ENCODE measurements at regions not wholly inside any gene's neighbourhood (a gene's known extent, or its start where the extent isn't known, plus 50 kb on each side); places are given as distances from the start of the nearest gene placed in this dataset.

- TF ChIP-seq POLR2A (IDR thresholded peaks at IDR 0.05) = no peak
- no peak for TF ChIP-seq POLR2AphosphoS5 (IDR thresholded peaks at IDR 0.05)
- TF ChIP-seq, protein P1, sequence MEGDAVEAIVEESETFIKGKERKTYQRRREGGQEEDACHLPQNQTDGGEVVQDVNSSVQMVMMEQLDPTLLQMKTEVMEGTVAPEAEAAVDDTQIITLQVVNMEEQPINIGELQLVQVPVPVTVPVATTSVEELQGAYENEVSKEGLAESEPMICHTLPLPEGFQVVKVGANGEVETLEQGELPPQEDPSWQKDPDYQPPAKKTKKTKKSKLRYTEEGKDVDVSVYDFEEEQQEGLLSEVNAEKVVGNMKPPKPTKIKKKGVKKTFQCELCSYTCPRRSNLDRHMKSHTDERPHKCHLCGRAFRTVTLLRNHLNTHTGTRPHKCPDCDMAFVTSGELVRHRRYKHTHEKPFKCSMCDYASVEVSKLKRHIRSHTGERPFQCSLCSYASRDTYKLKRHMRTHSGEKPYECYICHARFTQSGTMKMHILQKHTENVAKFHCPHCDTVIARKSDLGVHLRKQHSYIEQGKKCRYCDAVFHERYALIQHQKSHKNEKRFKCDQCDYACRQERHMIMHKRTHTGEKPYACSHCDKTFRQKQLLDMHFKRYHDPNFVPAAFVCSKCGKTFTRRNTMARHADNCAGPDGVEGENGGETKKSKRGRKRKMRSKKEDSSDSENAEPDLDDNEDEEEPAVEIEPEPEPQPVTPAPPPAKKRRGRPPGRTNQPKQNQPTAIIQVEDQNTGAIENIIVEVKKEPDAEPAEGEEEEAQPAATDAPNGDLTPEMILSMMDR (IDR thresholded peaks at IDR 0.05) = no peak
- no peak overlapping the region for H3K27ac ChIP-seq
- DNase-seq (ENCODE audit: low spot score in 2 of 2) = no peak
- no peaks in the 10 kb centered on the region for H3K36me3 ChIP-seq
- no peak overlapping the region for H3K4me3 ChIP-seq
- no peaks in the 10 kb centered on the region for H3K4me1 ChIP-seq
- no peaks in the 10 kb centered on the region for H3K27me3 ChIP-seq
- no peaks in the 10 kb centered on the region for H3K9me3 ChIP-seq
- intact Hi-C loops (cut with DNase I; ENCODE audit: low total_unique reads) = no loop called here
Observed at GRCh38 chr14:87185961-87186560, 806.9 kb downstream of the GALC start.

GRCh38 chr14:87184180-87184579, 808.8 kb downstream of the GALC start:
- H3K4me3 ChIP-seq = no peak overlapping the region
- no peaks in the 10 kb centered on the region for H3K27me3 ChIP-seq
- DNase-seq (ENCODE audit: low spot score in 2 of 2) = no peak
- H3K27ac ChIP-seq = no peak overlapping the region
- no peaks in the 10 kb centered on the region for H3K36me3 ChIP-seq
- H3K9me3 ChIP-seq = no peaks in the 10 kb centered on the region
- TF ChIP-seq POLR2A (IDR thresholded peaks at IDR 0.05) = no peak
- TF ChIP-seq, protein P1 (IDR thresholded peaks at IDR 0.05) = no peak
- no peak for TF ChIP-seq POLR2AphosphoS5 (IDR thresholded peaks at IDR 0.05)
- no peaks in the 10 kb centered on the region for H3K4me1 ChIP-seq
- intact Hi-C loops (cut with DNase I; ENCODE audit: low total_unique reads) = no loop called here

- Histone ChIP-seq H3K4me3 (no peak overlapping the region), H3K36me3 (no peaks in the 10 kb centered on the region), H3K27me3 (no peaks in the 10 kb centered on the region), H3K9me3 (no peaks in the 10 kb centered on the region), H3K27ac (no peak overlapping the region), H3K4me1 (no peaks in the 10 kb centered on the region)
- no peak for DNase-seq (ENCODE audit: low spot score in 2 of 2)
- TF ChIP-seq POLR2AphosphoS5 (IDR thresholded peaks at IDR 0.05) (no peak), POLR2A (IDR thresholded peaks at IDR 0.05) (no peak)
- TF ChIP-seq, protein P1 (IDR thresholded peaks at IDR 0.05) = no peak
- intact Hi-C loops (cut with DNase I; ENCODE audit: low total_unique reads) = no loop called here
Observed at GRCh38 chr14:87181288-87181687, 811.7 kb downstream of the GALC start.

DNA sequence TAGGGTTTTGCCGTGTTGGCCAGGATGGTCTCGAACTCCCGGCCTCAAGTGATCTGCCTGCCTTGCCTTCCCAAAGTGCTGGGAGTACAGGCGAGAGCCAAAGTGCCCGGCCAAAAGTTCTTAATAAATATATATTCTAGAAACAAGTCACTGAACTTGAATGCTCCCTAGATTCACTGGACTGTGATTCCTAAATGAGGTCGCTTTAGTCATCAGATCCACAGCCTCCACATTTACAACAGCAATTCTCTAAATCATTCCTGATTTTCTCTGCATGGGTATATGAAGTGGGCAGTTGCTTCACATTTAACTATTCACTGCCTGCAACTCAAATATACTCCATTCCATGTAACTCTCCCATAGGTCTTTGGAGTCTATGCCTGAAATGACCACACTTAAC, 813.0 kb downstream of the GALC start:
- H3K27ac ChIP-seq = no peak overlapping the region
- H3K36me3 ChIP-seq = no peaks in the 10 kb centered on the region
- no peaks in the 10 kb centered on the region for H3K9me3 ChIP-seq
- intact Hi-C loops (cut with DNase I; ENCODE audit: low total_unique reads) = no loop called here
- H3K4me1 ChIP-seq = no peaks in the 10 kb centered on the region
- no peak overlapping the region for H3K4me3 ChIP-seq
- TF ChIP-seq POLR2AphosphoS5 (IDR thresholded peaks at IDR 0.05) (no peak), POLR2A (IDR thresholded peaks at IDR 0.05) (no peak)
- TF ChIP-seq, protein P1 (IDR thresholded peaks at IDR 0.05) = no peak
- no peak for DNase-seq (ENCODE audit: low spot score in 2 of 2)
- H3K27me3 ChIP-seq = no peaks in the 10 kb centered on the region

DNA sequence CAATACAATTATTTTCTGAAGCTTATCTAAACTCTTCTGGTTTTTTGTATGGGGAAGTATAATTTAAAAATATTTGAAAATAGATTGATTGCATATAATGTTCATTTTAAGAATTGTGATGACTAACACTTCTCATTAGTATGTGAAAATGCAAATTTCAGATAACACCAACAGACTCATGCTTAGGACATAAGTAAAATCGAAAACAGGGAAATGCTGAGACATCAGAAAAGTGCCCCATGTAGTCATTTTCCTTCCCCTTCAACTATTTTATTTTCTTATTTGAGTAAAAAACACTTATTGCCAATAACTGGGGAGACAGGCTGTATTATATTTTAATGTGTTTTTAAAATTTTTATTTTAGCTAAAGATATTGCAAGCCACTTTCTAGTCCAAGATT, 814.7 kb downstream of the GALC start:
- Histone ChIP-seq H3K9me3 (no peaks in the 10 kb centered on the region), H3K36me3 (no peaks in the 10 kb centered on the region)
- TF ChIP-seq POLR2AphosphoS5 (IDR thresholded peaks at IDR 0.05) = no peak
- TF ChIP-seq POLR2A (IDR thresholded peaks at IDR 0.05) = no peak
- TF ChIP-seq, protein P1 (IDR thresholded peaks at IDR 0.05) = no peak

More for the DNA sequence above, 814.7 kb downstream of the GALC start:
- Histone ChIP-seq H3K4me1 (no peaks in the 10 kb centered on the region), H3K27me3 (no peaks in the 10 kb centered on the region), H3K4me3 (no peak overlapping the region), H3K27ac (no peak overlapping the region)
- DNase-seq (ENCODE audit: low spot score in 2 of 2) = no peak
- intact Hi-C loops (cut with DNase I; ENCODE audit: low total_unique reads) = no loop called here

Measured in breast epithelium (tissue), 4 donors.